H1 (cell line): ENCODE measurements at regions not wholly inside any gene's neighbourhood (a gene's known extent, or its start where the extent isn't known, plus 50 kb on each side); places are given as distances from the start of the nearest gene placed in this dataset.

ENCODE experiments used
- TF ChIP-seq, protein P1 (sequence below): fragments of 300-600 bp; sonication (generic); IDR thresholded peaks from 2 replicates; pipeline ENCODE4 v1.7.1; 2012; ENCODE audit warnings: low read length, moderate library complexity, mild to moderate bottlenecking, inconsistent platforms; ENCODE audit not compliant: insufficient replicate concordance

DNA sequence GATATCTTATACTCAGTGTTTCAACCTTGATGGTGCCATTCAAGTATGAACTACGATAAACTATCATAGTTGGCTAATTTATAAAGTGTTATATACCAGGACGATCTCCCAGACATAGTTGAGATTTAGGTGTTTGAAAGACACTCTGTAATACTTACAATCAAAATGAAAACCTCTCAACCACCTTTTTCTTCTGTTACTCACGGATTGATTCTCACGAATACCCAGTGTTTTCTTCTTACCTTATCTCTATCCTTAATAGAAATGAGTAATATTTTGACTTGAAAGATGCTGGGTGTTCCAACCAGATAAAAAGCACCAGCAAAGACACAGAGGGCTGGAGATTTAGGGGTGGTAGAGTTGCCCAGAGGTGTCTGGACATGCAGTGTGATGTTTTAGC, 169.9 kb downstream of the PTCSC3 start (continued):
- TF ChIP-seq, protein P1, sequence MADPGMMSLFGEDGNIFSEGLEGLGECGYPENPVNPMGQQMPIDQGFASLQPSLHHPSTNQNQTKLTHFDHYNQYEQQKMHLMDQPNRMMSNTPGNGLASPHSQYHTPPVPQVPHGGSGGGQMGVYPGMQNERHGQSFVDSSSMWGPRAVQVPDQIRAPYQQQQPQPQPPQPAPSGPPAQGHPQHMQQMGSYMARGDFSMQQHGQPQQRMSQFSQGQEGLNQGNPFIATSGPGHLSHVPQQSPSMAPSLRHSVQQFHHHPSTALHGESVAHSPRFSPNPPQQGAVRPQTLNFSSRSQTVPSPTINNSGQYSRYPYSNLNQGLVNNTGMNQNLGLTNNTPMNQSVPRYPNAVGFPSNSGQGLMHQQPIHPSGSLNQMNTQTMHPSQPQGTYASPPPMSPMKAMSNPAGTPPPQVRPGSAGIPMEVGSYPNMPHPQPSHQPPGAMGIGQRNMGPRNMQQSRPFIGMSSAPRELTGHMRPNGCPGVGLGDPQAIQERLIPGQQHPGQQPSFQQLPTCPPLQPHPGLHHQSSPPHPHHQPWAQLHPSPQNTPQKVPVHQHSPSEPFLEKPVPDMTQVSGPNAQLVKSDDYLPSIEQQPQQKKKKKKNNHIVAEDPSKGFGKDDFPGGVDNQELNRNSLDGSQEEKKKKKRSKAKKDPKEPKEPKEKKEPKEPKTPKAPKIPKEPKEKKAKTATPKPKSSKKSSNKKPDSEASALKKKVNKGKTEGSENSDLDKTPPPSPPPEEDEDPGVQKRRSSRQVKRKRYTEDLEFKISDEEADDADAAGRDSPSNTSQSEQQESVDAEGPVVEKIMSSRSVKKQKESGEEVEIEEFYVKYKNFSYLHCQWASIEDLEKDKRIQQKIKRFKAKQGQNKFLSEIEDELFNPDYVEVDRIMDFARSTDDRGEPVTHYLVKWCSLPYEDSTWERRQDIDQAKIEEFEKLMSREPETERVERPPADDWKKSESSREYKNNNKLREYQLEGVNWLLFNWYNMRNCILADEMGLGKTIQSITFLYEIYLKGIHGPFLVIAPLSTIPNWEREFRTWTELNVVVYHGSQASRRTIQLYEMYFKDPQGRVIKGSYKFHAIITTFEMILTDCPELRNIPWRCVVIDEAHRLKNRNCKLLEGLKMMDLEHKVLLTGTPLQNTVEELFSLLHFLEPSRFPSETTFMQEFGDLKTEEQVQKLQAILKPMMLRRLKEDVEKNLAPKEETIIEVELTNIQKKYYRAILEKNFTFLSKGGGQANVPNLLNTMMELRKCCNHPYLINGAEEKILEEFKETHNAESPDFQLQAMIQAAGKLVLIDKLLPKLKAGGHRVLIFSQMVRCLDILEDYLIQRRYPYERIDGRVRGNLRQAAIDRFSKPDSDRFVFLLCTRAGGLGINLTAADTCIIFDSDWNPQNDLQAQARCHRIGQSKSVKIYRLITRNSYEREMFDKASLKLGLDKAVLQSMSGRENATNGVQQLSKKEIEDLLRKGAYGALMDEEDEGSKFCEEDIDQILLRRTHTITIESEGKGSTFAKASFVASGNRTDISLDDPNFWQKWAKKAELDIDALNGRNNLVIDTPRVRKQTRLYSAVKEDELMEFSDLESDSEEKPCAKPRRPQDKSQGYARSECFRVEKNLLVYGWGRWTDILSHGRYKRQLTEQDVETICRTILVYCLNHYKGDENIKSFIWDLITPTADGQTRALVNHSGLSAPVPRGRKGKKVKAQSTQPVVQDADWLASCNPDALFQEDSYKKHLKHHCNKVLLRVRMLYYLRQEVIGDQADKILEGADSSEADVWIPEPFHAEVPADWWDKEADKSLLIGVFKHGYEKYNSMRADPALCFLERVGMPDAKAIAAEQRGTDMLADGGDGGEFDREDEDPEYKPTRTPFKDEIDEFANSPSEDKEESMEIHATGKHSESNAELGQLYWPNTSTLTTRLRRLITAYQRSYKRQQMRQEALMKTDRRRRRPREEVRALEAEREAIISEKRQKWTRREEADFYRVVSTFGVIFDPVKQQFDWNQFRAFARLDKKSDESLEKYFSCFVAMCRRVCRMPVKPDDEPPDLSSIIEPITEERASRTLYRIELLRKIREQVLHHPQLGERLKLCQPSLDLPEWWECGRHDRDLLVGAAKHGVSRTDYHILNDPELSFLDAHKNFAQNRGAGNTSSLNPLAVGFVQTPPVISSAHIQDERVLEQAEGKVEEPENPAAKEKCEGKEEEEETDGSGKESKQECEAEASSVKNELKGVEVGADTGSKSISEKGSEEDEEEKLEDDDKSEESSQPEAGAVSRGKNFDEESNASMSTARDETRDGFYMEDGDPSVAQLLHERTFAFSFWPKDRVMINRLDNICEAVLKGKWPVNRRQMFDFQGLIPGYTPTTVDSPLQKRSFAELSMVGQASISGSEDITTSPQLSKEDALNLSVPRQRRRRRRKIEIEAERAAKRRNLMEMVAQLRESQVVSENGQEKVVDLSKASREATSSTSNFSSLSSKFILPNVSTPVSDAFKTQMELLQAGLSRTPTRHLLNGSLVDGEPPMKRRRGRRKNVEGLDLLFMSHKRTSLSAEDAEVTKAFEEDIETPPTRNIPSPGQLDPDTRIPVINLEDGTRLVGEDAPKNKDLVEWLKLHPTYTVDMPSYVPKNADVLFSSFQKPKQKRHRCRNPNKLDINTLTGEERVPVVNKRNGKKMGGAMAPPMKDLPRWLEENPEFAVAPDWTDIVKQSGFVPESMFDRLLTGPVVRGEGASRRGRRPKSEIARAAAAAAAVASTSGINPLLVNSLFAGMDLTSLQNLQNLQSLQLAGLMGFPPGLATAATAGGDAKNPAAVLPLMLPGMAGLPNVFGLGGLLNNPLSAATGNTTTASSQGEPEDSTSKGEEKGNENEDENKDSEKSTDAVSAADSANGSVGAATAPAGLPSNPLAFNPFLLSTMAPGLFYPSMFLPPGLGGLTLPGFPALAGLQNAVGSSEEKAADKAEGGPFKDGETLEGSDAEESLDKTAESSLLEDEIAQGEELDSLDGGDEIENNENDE = no peak
- TF ChIP-seq, all 59 proteins: peak for 0
